ENCODE measurements at regions not wholly inside any gene's neighbourhood (a gene's known extent, or its start where the extent isn't known, plus 50 kb on each side); places are given as distances from the start of the nearest gene placed in this dataset.
A peak's percentile ranks its signal among the peaks of the same experiment; 100 is the strongest.

GRCh38 chr10:129389194-129389593 lies 77.8 kb upstream of the MGMT start:
- Histone ChIP-seq H3K9me3 (ENCODE audit: control insufficient read depth in 2 of 3, low read length in 3 of 3) (no peaks in the 10 kb centered on the region), H3K27ac (ENCODE audit: low read depth, low read length) (no peak overlapping the region), H3K4me1 (ENCODE audit: control insufficient read depth in 2 of 2, insufficient read depth in 2 of 2, low read length in 2 of 2) (no peaks in the 10 kb centered on the region), H3K27me3 (ENCODE audit: control insufficient read depth in 2 of 2, insufficient read depth in 2 of 2, low read length in 2 of 2) (no peaks in the 10 kb centered on the region), H3K4me3 (ENCODE audit: low read length) (no peak overlapping the region), H3K36me3 (ENCODE audit: control insufficient read depth in 2 of 3, insufficient read depth in 3 of 3, low read length in 3 of 3) (no peaks in the 10 kb centered on the region)
- CTCF ChIA-PET = no interaction called here
- Mint-ChIP-seq H3K4me1 (peaks cover 0 to 3% (median 0%) of the 10 kb centered on the region in 7 donors), H3K4me3 (no peak overlapping the region), H3K27ac (no peak overlapping the region), H3K36me3 (no peaks in the 10 kb centered on the region), H3K9me3 (peaks cover 0 to 2% (median 0%) of the 10 kb centered on the region in 11 donors), H3K27me3 (peaks cover 0 to 10% (median 5%) of the 10 kb centered on the region in 5 donors)
- DNase-seq (no peak), ATAC-seq (no peak)
- intact Hi-C loops (cut with micrococcal nuclease) = no loop called here
- POLR2A ChIA-PET = no interaction called here

- H3K27ac ChIP-seq (ENCODE audit: low read depth, low read length) = no peak overlapping the region
- no peaks in the 10 kb centered on the region for H3K36me3 ChIP-seq (ENCODE audit: control insufficient read depth in 2 of 3, insufficient read depth in 3 of 3, low read length in 3 of 3)
- peaks cover 0 to 10% (median 5%) of the 10 kb centered on the region in 5 donors for H3K27me3 Mint-ChIP-seq
- ATAC-seq (no peak), DNase-seq (no peak)
- no peaks in the 10 kb centered on the region for H3K36me3 Mint-ChIP-seq
- H3K4me3 ChIP-seq (ENCODE audit: low read length) = no peak overlapping the region
- H3K4me1 ChIP-seq (ENCODE audit: control insufficient read depth in 2 of 2, insufficient read depth in 2 of 2, low read length in 2 of 2) = no peaks in the 10 kb centered on the region
- no peak overlapping the region for H3K27ac Mint-ChIP-seq
- peaks cover 0 to 2% (median 0%) of the 10 kb centered on the region in 11 donors for H3K9me3 Mint-ChIP-seq
- no peak overlapping the region for H3K4me3 Mint-ChIP-seq
- ChIA-PET CTCF (no interaction called here), POLR2A (no interaction called here)
- intact Hi-C loops (cut with micrococcal nuclease) = no loop called here
- no peaks in the 10 kb centered on the region for H3K27me3 ChIP-seq (ENCODE audit: control insufficient read depth in 2 of 2, insufficient read depth in 2 of 2, low read length in 2 of 2)
- peaks cover 0 to 3% (median 0%) of the 10 kb centered on the region in 7 donors for H3K4me1 Mint-ChIP-seq
- no peaks in the 10 kb centered on the region for H3K9me3 ChIP-seq (ENCODE audit: control insufficient read depth in 2 of 3, low read length in 3 of 3)
Measured at GRCh38 chr10:129390147-129390546, 76.9 kb upstream of the MGMT start.

DNA sequence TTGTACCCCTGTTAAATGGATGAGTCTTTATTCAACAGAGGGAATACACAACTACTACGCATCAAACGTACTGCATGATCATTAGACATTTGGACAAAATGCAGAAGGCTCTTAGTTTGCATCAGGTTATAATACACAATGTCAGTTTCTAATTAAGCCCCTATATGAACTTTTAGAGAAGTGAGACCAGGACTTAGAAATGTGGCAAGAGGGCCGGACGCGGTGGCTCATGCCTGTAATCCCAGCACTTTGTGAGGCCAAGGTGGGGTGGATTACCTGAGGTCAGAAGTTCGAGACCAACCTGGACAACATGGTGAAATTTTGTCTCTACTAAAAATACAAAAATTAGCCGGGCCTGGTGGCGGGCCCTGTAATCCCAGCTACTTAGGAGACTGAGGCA lies 76.3 kb upstream of the MGMT start:
- H3K27ac ChIP-seq (ENCODE audit: low read depth, low read length) = no peak overlapping the region
- Mint-ChIP-seq H3K9me3 (no peaks in the 10 kb centered on the region), H3K4me1 (peaks cover 0 to 2% (median 0%) of the 10 kb centered on the region in 7 donors), H3K27ac (no peak overlapping the region), H3K27me3 (peaks cover 0 to 7% (median 4%) of the 10 kb centered on the region in 5 donors), H3K36me3 (no peaks in the 10 kb centered on the region), H3K4me3 (no peak overlapping the region)
- ATAC-seq (no peak), DNase-seq (no peak)
- H3K36me3 ChIP-seq (ENCODE audit: control insufficient read depth in 2 of 3, insufficient read depth in 3 of 3, low read length in 3 of 3) = no peaks in the 10 kb centered on the region
- intact Hi-C loops (cut with micrococcal nuclease) = no loop called here
- H3K4me3 ChIP-seq (ENCODE audit: low read length) = no peak overlapping the region
- CTCF ChIA-PET = no interaction called here
- no peaks in the 10 kb centered on the region for H3K9me3 ChIP-seq (ENCODE audit: control insufficient read depth in 2 of 3, low read length in 3 of 3)
- POLR2A ChIA-PET = no interaction called here
- no peaks in the 10 kb centered on the region for H3K27me3 ChIP-seq (ENCODE audit: control insufficient read depth in 2 of 2, insufficient read depth in 2 of 2, low read length in 2 of 2)
- H3K4me1 ChIP-seq (ENCODE audit: control insufficient read depth in 2 of 2, insufficient read depth in 2 of 2, low read length in 2 of 2) = no peaks in the 10 kb centered on the region

DNA sequence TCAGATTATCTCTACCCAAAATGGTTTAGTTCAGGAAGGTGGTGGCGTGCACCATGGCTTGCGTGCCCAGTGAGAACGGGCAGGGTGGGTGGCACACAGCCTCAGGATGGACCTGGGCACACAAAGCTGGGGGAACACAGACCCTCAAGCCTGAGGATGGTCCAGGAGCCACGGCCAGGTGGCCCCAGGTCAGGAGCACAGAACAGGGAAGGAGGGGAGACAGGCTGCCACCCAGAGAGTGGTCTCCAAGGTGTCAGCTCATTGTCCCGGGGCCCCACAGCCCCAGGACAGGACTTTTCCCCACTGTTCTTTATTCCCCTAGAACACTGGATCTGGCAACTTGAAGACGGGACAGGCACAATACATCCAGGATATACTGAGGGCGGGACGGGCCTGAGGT lies 75.6 kb upstream of the MGMT start:
- Histone ChIP-seq H3K27ac (ENCODE audit: low read depth, low read length) (no peak overlapping the region), H3K9me3 (ENCODE audit: control insufficient read depth in 2 of 3, low read length in 3 of 3) (no peaks in the 10 kb centered on the region), H3K4me3 (ENCODE audit: low read length) (no peak overlapping the region), H3K27me3 (ENCODE audit: control insufficient read depth in 2 of 2, insufficient read depth in 2 of 2, low read length in 2 of 2) (no peaks in the 10 kb centered on the region), H3K4me1 (ENCODE audit: control insufficient read depth in 2 of 2, insufficient read depth in 2 of 2, low read length in 2 of 2) (no peaks in the 10 kb centered on the region), H3K36me3 (ENCODE audit: control insufficient read depth in 2 of 3, insufficient read depth in 3 of 3, low read length in 3 of 3) (no peaks in the 10 kb centered on the region)
- H3K4me1 Mint-ChIP-seq = peaks cover 0 to 2% (median 0%) of the 10 kb centered on the region in 7 donors
- H3K27ac Mint-ChIP-seq = no peak overlapping the region
- ATAC-seq = no peak
- ChIA-PET POLR2A (no interaction called here), CTCF (no interaction called here)
- H3K9me3 Mint-ChIP-seq = no peaks in the 10 kb centered on the region
- H3K27me3 Mint-ChIP-seq = peaks cover 0 to 7% (median 3%) of the 10 kb centered on the region in 5 donors
- DNase-seq = no peak
- H3K4me3 Mint-ChIP-seq = no peak overlapping the region
- intact Hi-C loops (cut with micrococcal nuclease) = no loop called here
- H3K36me3 Mint-ChIP-seq = no peaks in the 10 kb centered on the region

DNA sequence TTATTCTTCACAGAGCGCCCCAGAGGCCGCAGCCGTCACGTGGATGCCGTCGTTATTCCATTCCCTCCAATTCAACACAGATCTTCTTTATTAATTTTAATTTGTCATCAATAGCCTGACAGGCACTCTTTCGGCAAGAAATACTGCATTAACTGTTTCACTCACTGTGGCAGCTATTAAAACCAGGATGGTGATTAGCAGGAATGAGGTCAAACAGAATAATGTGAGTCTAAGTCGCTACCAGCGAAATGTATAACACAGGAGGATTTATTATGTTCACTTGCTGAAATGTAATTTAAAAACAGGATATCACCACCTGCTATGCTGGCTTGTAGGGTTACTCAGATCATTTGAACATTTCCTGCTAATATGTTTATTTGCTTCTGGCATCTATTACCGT lies 74.2 kb upstream of the MGMT start:
- Mint-ChIP-seq H3K9me3 (no peaks in the 10 kb centered on the region), H3K27ac (peak overlapping the region in 1 of 9 donors; percentile 26), H3K27me3 (peaks cover 0 to 7% (median 5%) of the 10 kb centered on the region in 5 donors), H3K36me3 (no peaks in the 10 kb centered on the region), H3K4me3 (no peak overlapping the region), H3K4me1 (peaks cover 0 to 2% (median 0%) of the 10 kb centered on the region in 7 donors)
- ChIA-PET POLR2A (no interaction called here), CTCF (no interaction called here)
- ATAC-seq (no peak), DNase-seq (no peak)
- intact Hi-C loops (cut with micrococcal nuclease) = no loop called here
- Histone ChIP-seq H3K4me3 (ENCODE audit: low read length) (no peak overlapping the region), H3K4me1 (ENCODE audit: control insufficient read depth in 2 of 2, insufficient read depth in 2 of 2, low read length in 2 of 2) (no peaks in the 10 kb centered on the region), H3K27me3 (ENCODE audit: control insufficient read depth in 2 of 2, insufficient read depth in 2 of 2, low read length in 2 of 2) (no peaks in the 10 kb centered on the region), H3K9me3 (ENCODE audit: control insufficient read depth in 2 of 3, low read length in 3 of 3) (no peaks in the 10 kb centered on the region), H3K36me3 (ENCODE audit: control insufficient read depth in 2 of 3, insufficient read depth in 3 of 3, low read length in 3 of 3) (no peaks in the 10 kb centered on the region), H3K27ac (ENCODE audit: low read depth, low read length) (no peak overlapping the region)

DNA sequence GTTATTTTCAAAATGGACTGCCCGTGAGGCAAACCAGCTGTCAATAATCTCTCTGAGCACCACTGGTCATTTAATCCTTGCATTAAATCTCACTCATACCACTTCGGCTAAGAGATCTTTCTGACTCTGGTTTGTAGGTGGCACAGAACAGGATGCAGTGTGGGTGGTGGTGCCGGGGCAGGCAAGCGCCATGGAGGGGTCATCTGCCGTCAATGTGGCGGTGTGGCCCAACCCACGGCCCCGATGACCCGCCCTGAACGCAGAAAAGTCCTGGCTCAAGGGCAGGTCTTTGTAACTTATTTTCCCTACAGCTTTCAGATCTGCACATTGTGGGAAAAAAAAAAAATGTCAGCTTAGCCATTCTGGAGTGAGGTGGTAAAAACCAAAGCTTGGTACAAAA lies 73.2 kb upstream of the MGMT start:
- POLR2A ChIA-PET = no interaction called here

DNA sequence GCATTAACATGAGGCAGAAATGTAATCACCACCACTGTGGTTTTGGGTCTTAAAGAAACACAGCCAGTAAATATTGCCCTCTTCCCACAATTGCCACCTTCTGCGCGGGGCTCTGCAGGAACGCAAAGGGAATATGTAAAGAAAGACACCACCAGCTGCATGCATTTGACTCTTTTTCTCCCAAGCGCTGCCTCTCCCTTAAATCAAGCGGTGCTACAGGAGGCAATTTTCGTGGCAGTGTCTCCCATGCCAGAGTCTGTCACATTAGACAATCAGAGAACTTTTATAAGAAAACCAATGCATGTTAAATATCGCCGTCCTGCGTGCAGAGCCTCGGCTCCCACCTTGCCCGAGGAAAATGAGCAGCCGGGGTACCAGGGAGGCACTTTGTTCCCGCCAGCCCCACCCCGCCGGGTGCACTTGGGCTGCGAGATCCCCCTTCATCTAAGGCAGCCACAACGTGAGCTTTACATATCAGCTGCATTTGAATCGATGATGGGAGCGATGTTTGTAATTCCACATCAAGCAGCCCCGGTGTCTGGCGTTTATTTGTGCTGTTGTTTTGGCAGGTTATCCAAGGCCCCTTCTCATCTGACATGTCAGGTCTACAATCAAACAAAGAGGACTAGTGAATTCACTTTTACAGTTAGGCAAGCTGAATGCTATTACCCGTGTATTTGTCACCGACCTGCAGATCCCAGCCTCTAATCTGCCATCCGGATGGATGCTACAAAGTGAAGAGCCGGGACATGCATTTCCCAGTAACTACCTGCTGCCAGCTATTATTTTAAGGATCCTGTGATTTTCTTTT lies 72.3 kb upstream of the MGMT start:
- no peak overlapping the region for H3K27ac ChIP-seq (ENCODE audit: low read depth, low read length)
- Mint-ChIP-seq H3K27me3 (peaks cover 0 to 7% (median 5%) of the 10 kb centered on the region in 5 donors), H3K36me3 (no peaks in the 10 kb centered on the region), H3K9me3 (no peaks in the 10 kb centered on the region), H3K4me1 (no peaks in the 10 kb centered on the region), H3K27ac (no peak overlapping the region), H3K4me3 (no peak overlapping the region)
- ATAC-seq (no peak), DNase-seq (no peak)
- POLR2A ChIA-PET = no interaction called here
- H3K4me1 ChIP-seq (ENCODE audit: control insufficient read depth in 2 of 2, insufficient read depth in 2 of 2, low read length in 2 of 2) = no peaks in the 10 kb centered on the region
- no peaks in the 10 kb centered on the region for H3K36me3 ChIP-seq (ENCODE audit: control insufficient read depth in 2 of 3, insufficient read depth in 3 of 3, low read length in 3 of 3)
- H3K4me3 ChIP-seq (ENCODE audit: low read length) = no peak overlapping the region
- CTCF ChIA-PET = no interaction called here
- H3K9me3 ChIP-seq (ENCODE audit: control insufficient read depth in 2 of 3, low read length in 3 of 3) = no peaks in the 10 kb centered on the region
- H3K27me3 ChIP-seq (ENCODE audit: control insufficient read depth in 2 of 2, insufficient read depth in 2 of 2, low read length in 2 of 2) = no peaks in the 10 kb centered on the region
- intact Hi-C loops (cut with micrococcal nuclease) = no loop called here

More for the DNA sequence above, 73.2 kb upstream of the MGMT start:
- H3K36me3 Mint-ChIP-seq = no peaks in the 10 kb centered on the region
- Histone ChIP-seq H3K9me3 (ENCODE audit: control insufficient read depth in 2 of 3, low read length in 3 of 3) (no peaks in the 10 kb centered on the region), H3K4me3 (ENCODE audit: low read length) (no peak overlapping the region), H3K36me3 (ENCODE audit: control insufficient read depth in 2 of 3, insufficient read depth in 3 of 3, low read length in 3 of 3) (no peaks in the 10 kb centered on the region), H3K4me1 (ENCODE audit: control insufficient read depth in 2 of 2, insufficient read depth in 2 of 2, low read length in 2 of 2) (no peaks in the 10 kb centered on the region), H3K27me3 (ENCODE audit: control insufficient read depth in 2 of 2, insufficient read depth in 2 of 2, low read length in 2 of 2) (no peaks in the 10 kb centered on the region), H3K27ac (ENCODE audit: low read depth, low read length) (no peak overlapping the region)
- no peaks in the 10 kb centered on the region for H3K9me3 Mint-ChIP-seq
- intact Hi-C loops (cut with micrococcal nuclease) = no loop called here
- ATAC-seq = no peak
- no peak for DNase-seq
- H3K4me3 Mint-ChIP-seq = no peak overlapping the region
- no peak overlapping the region for H3K27ac Mint-ChIP-seq
- H3K27me3 Mint-ChIP-seq = peaks cover 0 to 7% (median 5%) of the 10 kb centered on the region in 5 donors
- CTCF ChIA-PET = no interaction called here
- no peaks in the 10 kb centered on the region for H3K4me1 Mint-ChIP-seq
